AG04450 (cell line): ENCODE measurements at regions not wholly inside any gene's neighbourhood (a gene's known extent, or its start where the extent isn't known, plus 50 kb on each side); places are given as distances from the start of the nearest gene placed in this dataset. TPM values are rescaled to one million over a fixed set of nuclear protein-coding genes. Genes with fewer than 3 reads are reported as not detected.

Experiments used
- CTCF ChIA-PET: fragments of 300-600, 350-600 bp; formaldehyde crosslinking; extraction: SDS; loops from one replicate; lab custom pipeline; 2022; ENCODE audit warnings: antibody characterized with exemption, inconsistent platforms; lab: Charles Lee
- POLR2A ChIA-PET: fragments of 350-600 bp; formaldehyde crosslinking; extraction: SDS; loops from one replicate; lab custom pipeline; 2021; ENCODE audit warnings: antibody characterized with exemption, inconsistent platforms; lab: Yijun Ruan, JAX
- DNase-seq: peaks from one replicate; pipeline ENCODE4 v3.0.0-alpha.2; 2011; ENCODE audit warnings: low read depth, low spot score
- H3K27ac ChIP-seq: one replicate; pipeline ENCODE4 v1.5.1; 2012; ENCODE audit warnings: low read depth, low read length, control low read depth
- H3K27me3 ChIP-seq: one replicate; pipeline ENCODE4 v1.6.0; 2012; ENCODE audit warnings: low read length; ENCODE audit not compliant: control insufficient read depth, insufficient read depth
- H3K4me3 ChIP-seq: 2 replicates; pipeline ENCODE4 v1.5.1; 2011; ENCODE audit warnings: mild to moderate bottlenecking, low read depth, low read length, control low read depth
- H3K9me3 ChIP-seq: 2 replicates; pipeline ENCODE4 v1.5.1; 2012; ENCODE audit warnings: low read length; ENCODE audit not compliant: control insufficient read depth, insufficient read depth
- small RNA-seq: library from RNA; depleted of rRNA; stranded (forward); fragments of <200 nt; gene quantifications from one replicate; pipeline ENCODE3, GENCODE V24; 2012; ENCODE audit warnings: low read depth; ENCODE audit not compliant: insufficient read length
- TF ChIP-seq, protein P1 (sequence below): IDR thresholded peaks from 2 replicates; pipeline ENCODE4 v1.5.1; 2011; ENCODE audit warnings: low read depth, low read length, control low read depth, inconsistent platforms

GRCh38 chr12:67937822-67938221, 51.4 kb upstream of the IFNG-AS1 start:
- TF ChIP-seq, protein P1, sequence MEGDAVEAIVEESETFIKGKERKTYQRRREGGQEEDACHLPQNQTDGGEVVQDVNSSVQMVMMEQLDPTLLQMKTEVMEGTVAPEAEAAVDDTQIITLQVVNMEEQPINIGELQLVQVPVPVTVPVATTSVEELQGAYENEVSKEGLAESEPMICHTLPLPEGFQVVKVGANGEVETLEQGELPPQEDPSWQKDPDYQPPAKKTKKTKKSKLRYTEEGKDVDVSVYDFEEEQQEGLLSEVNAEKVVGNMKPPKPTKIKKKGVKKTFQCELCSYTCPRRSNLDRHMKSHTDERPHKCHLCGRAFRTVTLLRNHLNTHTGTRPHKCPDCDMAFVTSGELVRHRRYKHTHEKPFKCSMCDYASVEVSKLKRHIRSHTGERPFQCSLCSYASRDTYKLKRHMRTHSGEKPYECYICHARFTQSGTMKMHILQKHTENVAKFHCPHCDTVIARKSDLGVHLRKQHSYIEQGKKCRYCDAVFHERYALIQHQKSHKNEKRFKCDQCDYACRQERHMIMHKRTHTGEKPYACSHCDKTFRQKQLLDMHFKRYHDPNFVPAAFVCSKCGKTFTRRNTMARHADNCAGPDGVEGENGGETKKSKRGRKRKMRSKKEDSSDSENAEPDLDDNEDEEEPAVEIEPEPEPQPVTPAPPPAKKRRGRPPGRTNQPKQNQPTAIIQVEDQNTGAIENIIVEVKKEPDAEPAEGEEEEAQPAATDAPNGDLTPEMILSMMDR = no peak
- Histone ChIP-seq H3K27ac (no peak overlapping the region), H3K4me3 (no peak overlapping the region), H3K27me3 (no peaks in the 10 kb centered on the region), H3K9me3 (no peaks in the 10 kb centered on the region)
- ChIA-PET CTCF (no interaction called here), POLR2A (no interaction called here)
- no peak for DNase-seq

Small RNA genes lying in the stretch of these regions (small RNA-seq; reads per million reads assigned to genes)
- gene AC022513.1 = not detected
